Activated T-helper 2 cell treated with anti-CD3 and anti-CD28 coated beads, Interferon-gamma antibody, Interleukin-2, Interleukin-4, amounts not matched to agents 10 μg/mL and 5 μg/mL and 100 μg/mL, durations not matched to agents 14 hours and 24 hours and 36 hours (primary cell): ENCODE measurements at regions not wholly inside any gene's neighbourhood (a gene's known extent, or its start where the extent isn't known, plus 50 kb on each side); places are given as distances from the start of the nearest gene placed in this dataset.

Source experiments
- DNase-seq: peaks from one replicate; pipeline ENCODE4 v3.0.0; 2021; ENCODE audit warnings: low spot score
- H3K27ac Mint-ChIP-seq: one replicate; pipeline ENCODE4 v1.8.0; 2021; ENCODE audit warnings: mixed read lengths
- H3K27me3 Mint-ChIP-seq: one replicate; pipeline ENCODE4 v1.8.0; 2021; ENCODE audit warnings: low read depth, mixed read lengths
- H3K36me3 Mint-ChIP-seq: one replicate; pipeline ENCODE4 v1.8.0; 2021; ENCODE audit warnings: low read depth, mixed read lengths
- H3K4me1 Mint-ChIP-seq: one replicate; pipeline ENCODE4 v1.8.0; 2021; ENCODE audit warnings: low read depth, mixed read lengths
- H3K4me3 Mint-ChIP-seq: one replicate; pipeline ENCODE4 v1.8.0; 2021; ENCODE audit warnings: low read depth, mild to moderate bottlenecking, moderate library complexity, mixed read lengths
- H3K9me3 Mint-ChIP-seq: one replicate; pipeline ENCODE4 v1.8.0; 2021; ENCODE audit warnings: mixed read lengths
- intact Hi-C: fragments of 100-400 bp; cut with micrococcal nuclease; formaldehyde crosslinking; loops from one replicate; pipeline ENCODE4 v1.15.1; 2023

DNA sequence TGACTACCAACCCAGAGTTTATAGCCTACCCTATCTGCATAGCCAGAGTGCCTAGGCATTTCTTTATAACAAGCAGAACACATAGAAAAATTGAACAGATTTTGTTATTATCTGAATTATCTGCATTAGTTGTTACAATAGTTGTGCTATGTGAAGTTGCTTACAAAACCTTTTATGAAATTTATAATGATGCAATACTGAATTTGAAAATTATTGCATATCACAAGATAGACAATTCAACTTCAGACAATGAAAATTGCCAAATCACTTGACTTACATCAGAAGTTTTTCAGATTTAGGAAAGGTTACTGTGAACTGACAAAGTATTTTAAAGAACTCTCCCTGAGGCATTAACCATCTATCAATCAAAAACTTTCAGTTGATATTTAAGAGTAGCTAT lies 437.9 kb upstream of the PIK3C3 start:
- intact Hi-C loops = no loop called here
- Mint-ChIP-seq H3K4me3 (no peak overlapping the region), H3K27me3 (no peaks in the 10 kb centered on the region), H3K27ac (no peak overlapping the region), H3K9me3 (no peaks in the 10 kb centered on the region), H3K36me3 (no peaks in the 10 kb centered on the region), H3K4me1 (no peaks in the 10 kb centered on the region)
- no peak for DNase-seq

GRCh38 chr18:41513438-41513837 lies 441.6 kb upstream of the PIK3C3 start:
- Mint-ChIP-seq H3K9me3 (no peaks in the 10 kb centered on the region), H3K4me3 (no peak overlapping the region), H3K36me3 (no peaks in the 10 kb centered on the region), H3K4me1 (no peaks in the 10 kb centered on the region), H3K27me3 (no peaks in the 10 kb centered on the region), H3K27ac (no peak overlapping the region)
- no peak for DNase-seq
- intact Hi-C loops = no loop called here

GRCh38 chr18:41504316-41504715 lies 450.7 kb upstream of the PIK3C3 start:
- Mint-ChIP-seq H3K36me3 (no peaks in the 10 kb centered on the region), H3K9me3 (peaks cover 6% of the 10 kb centered on the region), H3K4me1 (no peaks in the 10 kb centered on the region), H3K27me3 (no peaks in the 10 kb centered on the region), H3K4me3 (no peak overlapping the region), H3K27ac (no peak overlapping the region)
- DNase-seq = no peak
- intact Hi-C loops = no loop called here

DNA sequence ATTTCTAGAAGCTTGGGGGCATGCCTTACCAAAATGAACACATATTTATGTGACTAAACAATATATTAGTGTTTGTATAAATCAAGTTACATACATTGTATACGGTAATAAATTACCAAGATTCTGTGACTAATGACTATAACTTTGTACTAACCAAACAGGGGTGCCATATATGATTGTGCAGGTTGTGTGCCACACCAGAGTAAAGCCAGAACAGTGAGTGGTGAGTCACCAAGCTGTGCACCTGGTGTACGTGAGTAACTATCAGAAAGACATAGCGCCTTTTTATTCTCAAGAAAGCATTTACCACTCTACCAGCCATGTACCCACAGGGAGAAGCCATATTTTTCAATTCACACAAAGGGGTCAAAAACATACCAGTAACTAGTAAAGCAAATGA lies 453.2 kb upstream of the PIK3C3 start:
- H3K9me3 Mint-ChIP-seq = peaks cover 13% of the 10 kb centered on the region
- no peaks in the 10 kb centered on the region for H3K27me3 Mint-ChIP-seq
- no peak overlapping the region for H3K4me3 Mint-ChIP-seq
- intact Hi-C loops = no loop called here
- no peaks in the 10 kb centered on the region for H3K36me3 Mint-ChIP-seq
- H3K27ac Mint-ChIP-seq = no peak overlapping the region
- H3K4me1 Mint-ChIP-seq = no peaks in the 10 kb centered on the region
- no peak for DNase-seq

DNA sequence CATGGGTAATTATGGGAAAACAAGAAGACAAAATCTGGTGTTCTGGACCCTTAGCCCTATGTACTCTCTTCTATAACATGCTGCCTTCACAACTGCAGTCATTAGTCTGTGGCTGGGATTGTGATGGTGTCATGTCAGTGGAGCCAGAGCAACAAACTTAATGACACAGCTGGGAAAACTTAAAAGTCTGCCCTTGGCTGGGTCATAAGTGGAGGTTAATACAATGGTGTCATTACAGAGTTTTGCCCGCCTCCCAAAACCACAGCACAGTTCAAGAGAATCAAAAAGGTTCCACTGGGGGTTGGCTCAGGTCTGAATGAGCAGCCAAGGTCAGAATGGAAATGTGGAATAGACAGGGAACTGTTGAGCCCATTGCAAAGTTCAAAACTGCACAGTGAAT lies 455.7 kb upstream of the PIK3C3 start:
- Mint-ChIP-seq H3K36me3 (no peaks in the 10 kb centered on the region), H3K27ac (no peak overlapping the region), H3K4me3 (no peak overlapping the region), H3K27me3 (no peaks in the 10 kb centered on the region), H3K9me3 (peaks cover 13% of the 10 kb centered on the region), H3K4me1 (no peaks in the 10 kb centered on the region)
- no peak for DNase-seq
- intact Hi-C loops = no loop called here

GRCh38 chr18:41490861-41491260 lies 464.2 kb upstream of the PIK3C3 start:
- Mint-ChIP-seq H3K9me3 (peaks cover 17% of the 10 kb centered on the region), H3K27me3 (no peaks in the 10 kb centered on the region), H3K4me3 (no peak overlapping the region), H3K36me3 (no peaks in the 10 kb centered on the region), H3K4me1 (no peaks in the 10 kb centered on the region), H3K27ac (no peak overlapping the region)
- intact Hi-C loops = no loop called here
- no peak for DNase-seq

DNA sequence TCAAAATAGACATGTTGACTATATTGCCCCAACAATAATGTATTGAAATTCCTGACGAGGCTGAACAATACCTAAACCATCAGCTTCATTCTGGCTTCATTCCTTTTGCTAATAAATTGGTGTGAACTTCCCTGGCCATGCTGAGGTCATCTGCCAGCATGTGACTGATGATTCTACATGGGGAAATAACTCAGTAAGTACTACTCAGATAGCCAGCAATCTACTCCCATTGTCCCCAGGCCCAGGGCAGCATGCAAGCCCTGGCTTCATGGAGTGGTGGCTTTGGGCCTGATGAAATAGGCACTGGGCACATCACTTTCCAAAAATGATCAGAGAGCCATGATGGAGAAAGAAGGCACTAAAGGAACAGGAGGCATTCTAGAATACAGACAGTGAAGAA lies 468.5 kb upstream of the PIK3C3 start:
- Mint-ChIP-seq H3K27me3 (no peaks in the 10 kb centered on the region), H3K27ac (no peak overlapping the region), H3K4me3 (no peak overlapping the region), H3K4me1 (no peaks in the 10 kb centered on the region), H3K36me3 (no peaks in the 10 kb centered on the region), H3K9me3 (peaks cover 16% of the 10 kb centered on the region)
- no peak for DNase-seq
- intact Hi-C loops = no loop called here

- Mint-ChIP-seq H3K36me3 (no peaks in the 10 kb centered on the region), H3K27ac (no peak overlapping the region), H3K27me3 (no peaks in the 10 kb centered on the region), H3K4me1 (no peaks in the 10 kb centered on the region), H3K9me3 (peaks cover 10% of the 10 kb centered on the region), H3K4me3 (no peak overlapping the region)
- DNase-seq = no peak
- intact Hi-C loops = no loop called here
These were observed 471.0 kb upstream of the PIK3C3 start for GRCh38 chr18:41484069-41484468.

- no peaks in the 10 kb centered on the region for H3K36me3 Mint-ChIP-seq
- H3K27ac Mint-ChIP-seq = no peak overlapping the region
- no peak overlapping the region for H3K4me3 Mint-ChIP-seq
- H3K9me3 Mint-ChIP-seq = peaks cover 10% of the 10 kb centered on the region
- no peak for DNase-seq
- no peaks in the 10 kb centered on the region for H3K27me3 Mint-ChIP-seq
- intact Hi-C loops = no loop called here
- no peaks in the 10 kb centered on the region for H3K4me1 Mint-ChIP-seq
These were observed 472.5 kb upstream of the PIK3C3 start for GRCh38 chr18:41482501-41482900.

DNA sequence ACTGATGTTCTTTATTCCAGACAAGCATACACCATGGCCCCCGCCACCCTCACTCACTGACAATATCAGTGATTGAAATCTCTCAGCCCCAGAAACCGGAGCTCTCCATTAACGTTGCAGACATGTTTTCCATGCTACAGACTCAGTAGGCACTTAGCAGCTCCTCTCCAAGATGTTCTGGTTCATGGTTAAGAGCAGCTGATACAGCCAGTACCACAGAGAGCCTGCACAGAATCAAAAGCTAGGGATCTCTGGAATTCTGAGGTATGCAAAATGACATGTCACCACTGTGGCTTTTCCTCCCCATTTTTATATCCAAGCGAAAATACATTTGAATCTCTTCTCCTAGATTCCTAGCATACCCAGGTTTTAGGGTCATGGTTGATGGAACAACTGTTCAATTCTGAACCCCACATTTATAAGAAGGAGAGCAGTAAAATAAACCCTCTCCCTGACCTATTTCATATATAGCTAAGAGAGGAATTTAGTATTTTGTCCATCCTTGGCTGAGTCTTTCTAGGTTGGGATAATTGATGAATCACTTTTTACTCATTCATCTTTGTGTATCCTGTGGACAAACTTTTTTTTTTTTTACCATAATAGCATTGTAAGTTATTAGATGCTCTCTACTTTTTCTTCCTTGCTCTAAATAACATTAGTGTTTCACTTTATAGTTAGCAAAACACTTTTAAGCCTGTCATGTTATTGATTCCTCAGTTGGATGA lies 488.4 kb upstream of the PIK3C3 start:
- no peak for DNase-seq
- no peaks in the 10 kb centered on the region for H3K27me3 Mint-ChIP-seq
- H3K27ac Mint-ChIP-seq = no peak overlapping the region
- H3K9me3 Mint-ChIP-seq = peaks cover 16% of the 10 kb centered on the region
- H3K36me3 Mint-ChIP-seq = no peaks in the 10 kb centered on the region
- no peak overlapping the region for H3K4me3 Mint-ChIP-seq
- intact Hi-C loops = no loop called here
- H3K4me1 Mint-ChIP-seq = no peaks in the 10 kb centered on the region

- Mint-ChIP-seq H3K4me1 (no peaks in the 10 kb centered on the region), H3K27me3 (no peaks in the 10 kb centered on the region), H3K9me3 (peaks cover 16% of the 10 kb centered on the region), H3K36me3 (no peaks in the 10 kb centered on the region), H3K27ac (no peak overlapping the region), H3K4me3 (no peak overlapping the region)
- no peak for DNase-seq
- intact Hi-C loops = no loop called here
These were observed 489.6 kb upstream of the PIK3C3 start for GRCh38 chr18:41465386-41465785.

DNA sequence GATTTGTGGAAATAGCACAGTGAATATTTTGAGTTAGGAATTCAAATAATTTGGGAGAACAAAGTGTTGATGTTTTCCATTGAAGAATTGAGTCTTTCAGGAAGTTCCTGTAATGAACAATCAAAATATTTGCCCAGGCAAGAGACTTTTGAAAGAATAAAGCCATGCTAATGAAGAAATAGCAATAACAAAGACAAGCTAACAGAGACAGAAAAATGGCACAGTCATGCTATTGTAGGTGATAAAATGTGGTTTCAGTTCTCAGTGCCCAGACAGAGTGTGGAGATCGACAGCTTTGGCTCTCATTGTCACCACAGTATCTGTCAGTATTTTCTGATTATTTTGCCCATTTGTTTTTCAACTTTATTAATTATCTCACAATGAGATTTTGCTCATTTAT lies 490.8 kb upstream of the PIK3C3 start:
- H3K36me3 Mint-ChIP-seq = no peaks in the 10 kb centered on the region
- no peak overlapping the region for H3K27ac Mint-ChIP-seq
- H3K27me3 Mint-ChIP-seq = no peaks in the 10 kb centered on the region
- intact Hi-C loops = no loop called here
- no peaks in the 10 kb centered on the region for H3K4me1 Mint-ChIP-seq
- no peak for DNase-seq
- H3K4me3 Mint-ChIP-seq = no peak overlapping the region
- peaks cover 16% of the 10 kb centered on the region for H3K9me3 Mint-ChIP-seq

- H3K4me3 Mint-ChIP-seq = no peak overlapping the region
- DNase-seq = no peak
- no peaks in the 10 kb centered on the region for H3K27me3 Mint-ChIP-seq
- no peaks in the 10 kb centered on the region for H3K4me1 Mint-ChIP-seq
- no peak overlapping the region for H3K27ac Mint-ChIP-seq
- intact Hi-C loops = no loop called here
- H3K36me3 Mint-ChIP-seq = no peaks in the 10 kb centered on the region
- H3K9me3 Mint-ChIP-seq = peaks cover 16% of the 10 kb centered on the region
These were observed 492.1 kb upstream of the PIK3C3 start for GRCh38 chr18:41462946-41463345.

DNA sequence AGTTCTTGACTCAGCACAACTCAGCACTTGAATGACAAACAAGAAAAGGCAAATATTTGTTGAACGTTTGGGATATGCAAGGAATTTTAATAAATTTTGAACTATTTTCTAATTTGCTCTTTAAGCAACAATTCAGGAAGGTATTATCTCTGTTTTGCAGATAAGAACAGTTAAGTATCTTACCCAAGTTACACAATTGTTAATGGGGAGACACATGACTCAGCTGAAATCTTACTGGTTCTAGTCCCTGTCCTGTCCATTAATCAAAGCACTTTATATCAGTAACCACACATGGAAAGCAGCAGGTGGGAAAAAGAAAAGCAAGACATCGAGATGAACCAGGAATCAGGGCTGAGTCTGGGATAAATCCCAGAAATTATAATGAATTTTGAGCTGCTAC lies 493.9 kb upstream of the PIK3C3 start:
- intact Hi-C loops = no loop called here
- H3K4me1 Mint-ChIP-seq = no peaks in the 10 kb centered on the region

More for the DNA sequence above, 493.9 kb upstream of the PIK3C3 start:
- Mint-ChIP-seq H3K27me3 (no peaks in the 10 kb centered on the region), H3K36me3 (no peaks in the 10 kb centered on the region), H3K9me3 (peaks cover 11% of the 10 kb centered on the region), H3K27ac (no peak overlapping the region), H3K4me3 (no peak overlapping the region)
- no peak for DNase-seq
